ENCODE measurements at regions not wholly inside any gene's neighbourhood (a gene's known extent, or its start where the extent isn't known, plus 50 kb on each side); places are given as distances from the start of the nearest gene placed in this dataset.

- no peak for DNase-seq
- TF ChIP-seq, protein P1, sequence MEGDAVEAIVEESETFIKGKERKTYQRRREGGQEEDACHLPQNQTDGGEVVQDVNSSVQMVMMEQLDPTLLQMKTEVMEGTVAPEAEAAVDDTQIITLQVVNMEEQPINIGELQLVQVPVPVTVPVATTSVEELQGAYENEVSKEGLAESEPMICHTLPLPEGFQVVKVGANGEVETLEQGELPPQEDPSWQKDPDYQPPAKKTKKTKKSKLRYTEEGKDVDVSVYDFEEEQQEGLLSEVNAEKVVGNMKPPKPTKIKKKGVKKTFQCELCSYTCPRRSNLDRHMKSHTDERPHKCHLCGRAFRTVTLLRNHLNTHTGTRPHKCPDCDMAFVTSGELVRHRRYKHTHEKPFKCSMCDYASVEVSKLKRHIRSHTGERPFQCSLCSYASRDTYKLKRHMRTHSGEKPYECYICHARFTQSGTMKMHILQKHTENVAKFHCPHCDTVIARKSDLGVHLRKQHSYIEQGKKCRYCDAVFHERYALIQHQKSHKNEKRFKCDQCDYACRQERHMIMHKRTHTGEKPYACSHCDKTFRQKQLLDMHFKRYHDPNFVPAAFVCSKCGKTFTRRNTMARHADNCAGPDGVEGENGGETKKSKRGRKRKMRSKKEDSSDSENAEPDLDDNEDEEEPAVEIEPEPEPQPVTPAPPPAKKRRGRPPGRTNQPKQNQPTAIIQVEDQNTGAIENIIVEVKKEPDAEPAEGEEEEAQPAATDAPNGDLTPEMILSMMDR (IDR thresholded peaks at IDR 0.05; ENCODE audit: partially characterized antibody, unreplicated experiment): no peak
- Mint-ChIP-seq H3K27ac (ENCODE audit: unreplicated experiment) (no peak overlapping the region), H3K9me3 (ENCODE audit: unreplicated experiment) (peaks cover 2% of the 10 kb centered on the region), H3K36me3 (ENCODE audit: unreplicated experiment) (no peaks in the 10 kb centered on the region), H3K4me3 (ENCODE audit: unreplicated experiment) (no peak overlapping the region), H3K27me3 (ENCODE audit: unreplicated experiment) (no peaks in the 10 kb centered on the region), H3K4me1 (ENCODE audit: low read depth, unreplicated experiment) (peaks cover 7% of the 10 kb centered on the region)
Observed at GRCh38 chr5:56543441-56544388, 271.6 kb upstream of the MAP3K1 start.

DNA sequence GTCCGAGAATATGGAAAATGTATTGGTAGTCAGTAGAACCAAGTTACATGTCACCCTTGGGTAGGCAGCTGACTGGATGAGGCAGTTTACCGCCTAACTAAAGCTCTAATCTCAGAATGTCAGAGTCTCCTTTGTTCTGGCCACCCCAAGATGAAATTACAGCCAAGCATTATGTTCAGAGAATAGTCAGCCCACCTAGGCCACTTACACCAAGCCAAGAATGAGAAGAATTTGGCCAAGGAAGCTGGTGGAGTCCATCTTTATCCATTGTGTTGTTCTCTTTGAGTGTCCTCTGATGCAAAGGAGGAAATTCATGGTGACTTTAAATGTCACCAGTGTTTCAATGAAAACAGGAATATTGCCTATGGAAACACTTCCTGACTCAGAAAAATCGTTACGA is 275.1 kb upstream of the MAP3K1 start:
- Mint-ChIP-seq H3K4me1 (ENCODE audit: low read depth, unreplicated experiment) (peaks cover 5% of the 10 kb centered on the region), H3K9me3 (ENCODE audit: unreplicated experiment) (no peaks in the 10 kb centered on the region), H3K27me3 (ENCODE audit: unreplicated experiment) (no peaks in the 10 kb centered on the region), H3K27ac (ENCODE audit: unreplicated experiment) (no peak overlapping the region), H3K4me3 (ENCODE audit: unreplicated experiment) (no peak overlapping the region), H3K36me3 (ENCODE audit: unreplicated experiment) (no peaks in the 10 kb centered on the region)
- no peak for DNase-seq
- TF ChIP-seq, protein P1 (IDR thresholded peaks at IDR 0.05; ENCODE audit: partially characterized antibody, unreplicated experiment): no peak

DNA sequence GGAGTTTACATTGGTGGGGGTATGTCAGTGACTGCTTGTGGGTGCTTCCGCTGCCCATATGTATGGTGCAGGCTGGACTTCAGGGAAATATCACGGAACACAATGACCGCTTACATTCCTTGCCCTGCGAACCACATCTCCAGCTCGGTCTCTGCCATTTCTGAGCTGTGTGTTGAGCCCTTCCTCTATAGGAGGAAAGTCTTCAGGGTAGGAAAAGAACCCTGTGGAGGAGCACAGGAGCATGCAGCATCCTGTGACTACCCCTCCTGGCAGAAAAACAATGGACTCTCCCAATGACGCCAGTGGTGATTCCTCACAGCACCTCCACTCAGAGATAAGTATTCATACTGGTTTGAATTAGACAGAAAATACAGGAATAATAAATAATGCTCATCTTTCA is 276.8 kb upstream of the MAP3K1 start:
- TF ChIP-seq, protein P1 (IDR thresholded peaks at IDR 0.05; ENCODE audit: partially characterized antibody, unreplicated experiment): no peak
- H3K27me3 Mint-ChIP-seq (ENCODE audit: unreplicated experiment): no peaks in the 10 kb centered on the region
- no peaks in the 10 kb centered on the region for H3K4me1 Mint-ChIP-seq (ENCODE audit: low read depth, unreplicated experiment)
- no peaks in the 10 kb centered on the region for H3K36me3 Mint-ChIP-seq (ENCODE audit: unreplicated experiment)
- no peaks in the 10 kb centered on the region for H3K9me3 Mint-ChIP-seq (ENCODE audit: unreplicated experiment)
- H3K4me3 Mint-ChIP-seq (ENCODE audit: unreplicated experiment): no peak overlapping the region
- DNase-seq: no peak
- H3K27ac Mint-ChIP-seq (ENCODE audit: unreplicated experiment): no peak overlapping the region

- TF ChIP-seq, protein P1 (IDR thresholded peaks at IDR 0.05; ENCODE audit: partially characterized antibody, unreplicated experiment): no peak
- Mint-ChIP-seq H3K27ac (ENCODE audit: unreplicated experiment) (no peak overlapping the region), H3K4me1 (ENCODE audit: low read depth, unreplicated experiment) (no peaks in the 10 kb centered on the region), H3K36me3 (ENCODE audit: unreplicated experiment) (no peaks in the 10 kb centered on the region), H3K4me3 (ENCODE audit: unreplicated experiment) (no peak overlapping the region), H3K9me3 (ENCODE audit: unreplicated experiment) (peaks cover 3% of the 10 kb centered on the region), H3K27me3 (ENCODE audit: unreplicated experiment) (peaks cover 3% of the 10 kb centered on the region)
- DNase-seq: no peak
Observed at GRCh38 chr5:56535347-56535746, 280.0 kb upstream of the MAP3K1 start.

Measured in glutamatergic neuron (in vitro differentiated cells).